B cell (primary cell): ENCODE measurements at regions not wholly inside any gene's neighbourhood (a gene's known extent, or its start where the extent isn't known, plus 50 kb on each side); places are given as distances from the start of the nearest gene placed in this dataset.

Source experiments
- ATAC-seq: fragments of 200-7000 bp; cut with Tn5 transposase; one replicate; pipeline ENCODE4 v1.10.0; 2021; ENCODE audit warnings: low read depth, mild to moderate bottlenecking, moderate number of reproducible peaks, moderate library complexity
- CTCF ChIA-PET: fragments of 350-600 bp; sonication (Branson Sonifier 250); formaldehyde crosslinking; loops from one replicate; lab custom pipeline; 2021; ENCODE audit warnings: antibody characterized with exemption, inconsistent platforms; lab: Charles Lee
- POLR2A ChIA-PET: fragments of 350-600 bp; sonication (Branson Sonifier 250); formaldehyde crosslinking; loops from one replicate; lab custom pipeline; 2021; ENCODE audit warnings: antibody characterized with exemption; lab: Charles Lee
- DNase-seq: peaks from one replicate; pipeline ENCODE4 v3.0.0; 2013
- H2AFZ ChIP-seq: 2 replicates; pipeline ENCODE4 v1.6.1; 2012; ENCODE audit warnings: mild to moderate bottlenecking, low read depth, low read length; ENCODE audit not compliant: insufficient read depth, poor library complexity, severe bottlenecking
- H3K27ac ChIP-seq, 2 donors: 1 replicate in 1 of 2; 2 replicates in 1 of 2; pipeline ENCODE4 v1.5.1; 2012 to 2013; ENCODE audit warnings: low read length in 2 of 2, mild to moderate bottlenecking in 2 of 2, moderate library complexity in 1 of 2
- H3K27me3 ChIP-seq, 4 experiments: fragments of 200-600 bp in 1 of 4; sonication (generic) in 1 of 4; replicated peaks in 1 of 4; 1 replicate in 2 of 4; 2 replicates in 2 of 4; pipeline versions ENCODE4 v1.6.1 to v1.7.0; 2013 to 2016; ENCODE audit warnings: low read length in 3 of 4, mild to moderate bottlenecking in 2 of 4, mixed read lengths in 1 of 4, moderate library complexity in 1 of 4; ENCODE audit not compliant: insufficient read depth in 4 of 4, control insufficient read depth in 3 of 4; ENCODE audit errors: control extremely low read depth in 1 of 4
- H3K36me3 ChIP-seq, 2 experiments: replicated peaks in 1 of 2; 1 replicate in 1 of 2; 2 replicates in 1 of 2; pipeline versions ENCODE4 v1.6.1 to v1.7.1; 2013; ENCODE audit warnings: low read length in 1 of 2; ENCODE audit not compliant: insufficient read depth in 2 of 2, control insufficient read depth in 1 of 2; ENCODE audit errors: control extremely low read depth in 1 of 2, extremely low read depth in 1 of 2
- H3K4me1 ChIP-seq, 2 donors: fragments of 200-600 bp in 1 of 2; sonication (generic) in 1 of 2; 1 replicate in 1 of 2; 2 replicates in 1 of 2; pipeline versions ENCODE4 v1.5.1 to v1.6.1; 2013 to 2017; ENCODE audit warnings: low read length in 2 of 2; ENCODE audit not compliant: control insufficient read depth in 2 of 2, insufficient read depth in 2 of 2
- H3K4me2 ChIP-seq: replicated peaks from 2 replicates; pipeline ENCODE3; 2012; ENCODE audit warnings: mild to moderate bottlenecking, low read depth, low read length; ENCODE audit not compliant: poor library complexity, severe bottlenecking
- H3K4me3 ChIP-seq, 5 experiments: fragments of 200-600 bp in 1 of 5; sonication (generic) in 1 of 5; 1 replicate in 3 of 5; 2 replicates in 2 of 5; pipeline versions ENCODE4 v1.5.1 to v1.7.0; 2011 to 2016; ENCODE audit warnings: low read length in 4 of 5, mild to moderate bottlenecking in 4 of 5, low read depth in 2 of 5, control low read depth in 1 of 5, moderate library complexity in 1 of 5; ENCODE audit not compliant: insufficient read depth in 1 of 5; ENCODE audit errors: control extremely low read depth in 1 of 5, extremely low read depth in 1 of 5
- H3K79me2 ChIP-seq: fragments of 200-600 bp; sonication (generic); one replicate; pipeline ENCODE4 v1.6.0; 2016; ENCODE audit warnings: low read length; ENCODE audit not compliant: control insufficient read depth, insufficient read depth
- H3K9ac ChIP-seq: fragments of 200-600 bp; sonication (generic); 2 replicates; pipeline ENCODE4 v1.6.1; 2017; ENCODE audit warnings: mild to moderate bottlenecking, low read length, moderate library complexity
- H3K9me3 ChIP-seq, 3 donors: one replicate each; pipeline versions ENCODE4 v1.6.1 to v1.7.1; 2013; ENCODE audit warnings: low read length in 2 of 3; ENCODE audit not compliant: control insufficient read depth in 2 of 3, insufficient read depth in 1 of 3; ENCODE audit errors: control extremely low read depth in 1 of 3
- H4K20me1 ChIP-seq: 2 replicates; pipeline ENCODE4 v1.6.0; 2012; ENCODE audit warnings: mild to moderate bottlenecking, low read length; ENCODE audit not compliant: insufficient read depth, control insufficient read depth, poor library complexity, severe bottlenecking
- H3K27ac Mint-ChIP-seq: one replicate; pipeline ENCODE4 v1.8.0; 2021; ENCODE audit warnings: mixed read lengths
- H3K27me3 Mint-ChIP-seq: one replicate; pipeline ENCODE4 v1.8.0; 2021; ENCODE audit warnings: mixed read lengths
- H3K4me1 Mint-ChIP-seq: one replicate; pipeline ENCODE4 v1.8.0; 2021; ENCODE audit warnings: mixed read lengths
- H3K4me3 Mint-ChIP-seq: one replicate; pipeline ENCODE4 v1.8.0; 2021; ENCODE audit warnings: mixed read lengths
- H3K9me3 Mint-ChIP-seq: one replicate; pipeline ENCODE4 v1.8.0; 2022; ENCODE audit warnings: mixed read lengths; ENCODE audit not compliant: insufficient read depth
- CTCF ChIP-seq: fragments of 200-600 bp; IDR thresholded peaks from one replicate; pipeline ENCODE4 v1.8.0; 2022; ENCODE audit warnings: antibody characterized with exemption, mild to moderate bottlenecking
- EZH2 ChIP-seq: IDR thresholded peaks from 2 replicates; pipeline ENCODE4 v1.6.1; 2012; ENCODE audit warnings: borderline replicate concordance, low read depth, mild to moderate bottlenecking, moderate library complexity, low read length; ENCODE audit not compliant: insufficient read depth, poor library complexity, severe bottlenecking
- WGBS: methylation state at CpG from one replicate; pipeline ENCODE4 v1.1.5; 2013; ENCODE audit warnings: missing lambda C conversion rate; ENCODE audit not compliant: insufficient coverage; 5-methylcytosine and 5-hydroxymethylcytosine counted together
- intact Hi-C: fragments of 100-400 bp; cut with micrococcal nuclease; formaldehyde crosslinking; loops from one replicate; pipeline ENCODE4 v1.10.0; 2022

GRCh38 chr21:18991846-18992245 is 588.3 kb upstream of the TMPRSS15 start:
- no CpG with 5 or more reads among the region's 1 CpG for WGBS
- no peaks in the 10 kb centered on the region for H3K4me1 ChIP-seq
- no peaks in the 10 kb centered on the region for H3K36me3 ChIP-seq
- no peak overlapping the region for H3K4me3 ChIP-seq
- ChIA-PET CTCF (no interaction called here), POLR2A (no interaction called here)
- H3K9me3 Mint-ChIP-seq = peaks cover 1% of the 10 kb centered on the region
- H3K79me2 ChIP-seq = no peaks in the 10 kb centered on the region
- no peak overlapping the region for H3K27ac Mint-ChIP-seq
- H3K27ac ChIP-seq = no peak overlapping the region
- H3K27me3 ChIP-seq = no peaks in the 10 kb centered on the region
- no peaks in the 10 kb centered on the region for H3K4me1 Mint-ChIP-seq
- H3K4me3 Mint-ChIP-seq = no peak overlapping the region
- ATAC-seq = no peak
- intact Hi-C loops = no loop called here
- H3K27me3 Mint-ChIP-seq = no peaks in the 10 kb centered on the region
- H4K20me1 ChIP-seq = no peaks in the 10 kb centered on the region
- no peak overlapping the region for H3K4me2 ChIP-seq
- H3K9ac ChIP-seq = no peak overlapping the region
- peaks cover 0 to 7% (median 0%) of the 10 kb centered on the region in 3 donors for H3K9me3 ChIP-seq
- no peak for TF ChIP-seq CTCF
- no peak for TF ChIP-seq EZH2
- no peak for DNase-seq
- no peak overlapping the region for H2AFZ ChIP-seq

GRCh38 chr21:19010251-19010650 is 606.7 kb upstream of the TMPRSS15 start:
- ATAC-seq (no peak), DNase-seq (no peak)

More at GRCh38 chr21:19010251-19010650, 606.7 kb upstream of the TMPRSS15 start:
- Histone ChIP-seq H3K4me1 (no peaks in the 10 kb centered on the region), H3K4me3 (no peak overlapping the region), H3K9me3 (no peaks in the 10 kb centered on the region), H3K4me2 (no peak overlapping the region), H4K20me1 (no peaks in the 10 kb centered on the region), H3K27ac (no peak overlapping the region), H3K36me3 (no peaks in the 10 kb centered on the region), H3K79me2 (no peaks in the 10 kb centered on the region), H3K27me3 (no peaks in the 10 kb centered on the region), H2AFZ (no peak overlapping the region), H3K9ac (no peak overlapping the region)
- TF ChIP-seq EZH2 (no peak), CTCF (no peak)
- Mint-ChIP-seq H3K4me3 (no peak overlapping the region), H3K27me3 (no peaks in the 10 kb centered on the region), H3K4me1 (no peaks in the 10 kb centered on the region), H3K9me3 (no peaks in the 10 kb centered on the region), H3K27ac (no peak overlapping the region)
- intact Hi-C loops = no loop called here
- POLR2A ChIA-PET = no interaction called here
- CTCF ChIA-PET = no interaction called here
- no CpG with 5 or more reads among the region's 3 CpGs for WGBS
